ENCODE measurements at regions not wholly inside any gene's neighbourhood (a gene's known extent, or its start where the extent isn't known, plus 50 kb on each side); places are given as distances from the start of the nearest gene placed in this dataset.

DNA sequence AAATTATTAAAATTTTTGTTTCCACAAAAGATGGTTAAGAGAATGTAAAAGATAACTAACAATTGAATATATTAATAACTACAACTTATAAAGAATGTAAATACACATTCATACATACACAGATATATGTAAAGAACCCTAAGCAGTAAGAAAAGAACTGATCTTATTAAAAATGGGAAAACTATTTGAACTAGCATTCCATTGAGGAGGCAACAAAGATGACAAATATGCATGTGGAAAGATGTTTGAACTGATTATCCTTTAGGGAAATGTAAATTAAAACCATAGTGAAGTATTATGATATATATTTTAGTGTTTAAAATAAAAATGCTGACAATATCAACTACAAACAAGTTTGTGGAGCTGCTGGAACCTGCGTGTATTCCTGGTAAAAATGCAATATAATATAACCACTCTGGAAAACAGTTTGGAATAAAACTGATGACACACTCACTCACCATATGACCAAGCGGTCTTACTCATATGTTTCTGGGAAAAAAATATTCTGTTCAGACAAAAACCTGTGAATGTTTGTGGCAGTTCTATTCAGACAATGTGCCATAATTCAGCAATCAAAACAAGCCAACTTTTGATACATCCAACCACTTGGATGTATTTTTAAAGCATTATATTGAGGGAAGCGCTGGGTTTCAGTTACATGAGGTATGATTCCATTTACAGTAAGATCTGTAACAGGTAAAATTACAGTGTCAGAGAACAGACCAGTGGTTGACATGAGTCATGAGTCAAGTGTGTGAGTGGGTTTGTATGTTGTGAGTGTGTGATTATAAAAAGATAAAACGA, 694.4 kb upstream of the SLITRK5 start:
- no peak for TF ChIP-seq POLR2A (IDR thresholded peaks at IDR 0.05; ENCODE audit: low read length)
- no peak for TF ChIP-seq GATA1 (IDR thresholded peaks at IDR 0.05; ENCODE audit: low read depth, low read length)

All from erythroblast (primary cell).